GM18508 (cell line): ENCODE measurements at regions not wholly inside any gene's neighbourhood (a gene's known extent, or its start where the extent isn't known, plus 50 kb on each side); places are given as distances from the start of the nearest gene placed in this dataset.

Experiments used
- ATAC-seq: cut with Tn5 transposase; IDR thresholded peaks from one replicate; pipeline ENCODE4 v1.9.1; 2021; ENCODE audit warnings: moderate number of reproducible peaks; ENCODE audit not compliant: insufficient read depth, unreplicated experiment

GRCh38 chr3:176505878-176506621, 691.2 kb downstream of the TBL1XR1 start:
- ATAC-seq, result no peak

DNA sequence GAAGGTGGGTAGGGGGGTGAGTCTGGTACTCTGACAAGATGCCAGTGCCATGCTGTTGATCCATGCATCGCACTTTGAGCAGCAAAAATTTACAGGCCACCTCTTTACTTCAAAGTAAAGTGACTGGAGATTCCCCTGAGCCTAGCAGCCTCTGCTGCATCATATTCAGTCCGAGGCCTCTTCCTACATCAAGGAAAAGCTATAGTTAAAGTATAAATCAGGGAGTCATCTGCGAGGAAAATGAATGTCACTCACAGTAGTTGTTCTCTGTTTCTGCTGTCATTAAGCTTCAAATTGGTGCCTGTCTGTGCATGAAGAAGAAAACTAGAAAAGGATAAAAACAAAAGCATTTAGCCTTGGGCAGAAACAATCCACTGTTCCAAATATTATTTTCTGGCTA, 706.2 kb downstream of the TBL1XR1 start:
- no peak for ATAC-seq

GRCh38 chr3:176490357-176490756, 706.9 kb downstream of the TBL1XR1 start:
- ATAC-seq, result no peak

- no peak for ATAC-seq
These were observed 718.0 kb downstream of the TBL1XR1 start for GRCh38 chr3:176479248-176479647.

DNA sequence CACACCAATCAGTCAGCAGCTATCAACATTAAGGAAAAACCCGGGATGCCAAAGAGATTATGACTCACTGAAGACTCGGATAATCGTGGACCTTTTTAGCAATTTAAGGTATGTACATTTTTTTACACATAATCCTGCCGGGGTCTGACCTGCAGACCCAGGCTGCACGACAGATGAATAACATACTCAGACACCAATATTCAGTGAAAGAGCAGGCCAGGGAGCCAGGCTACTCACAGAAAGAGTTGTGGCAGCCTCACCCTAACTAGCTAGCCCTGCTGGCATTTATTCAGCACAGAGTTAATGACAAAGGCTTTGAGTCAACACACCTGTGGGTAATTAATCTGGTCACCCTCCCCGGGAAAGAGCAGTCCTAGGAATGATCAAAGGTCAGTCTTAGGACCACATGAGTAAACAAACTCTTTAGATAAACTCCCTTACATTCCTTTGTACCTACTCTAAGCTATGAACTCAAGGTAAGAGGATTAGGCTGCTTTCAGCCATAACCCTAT, 727.5 kb downstream of the TBL1XR1 start:
- no peak for ATAC-seq

DNA sequence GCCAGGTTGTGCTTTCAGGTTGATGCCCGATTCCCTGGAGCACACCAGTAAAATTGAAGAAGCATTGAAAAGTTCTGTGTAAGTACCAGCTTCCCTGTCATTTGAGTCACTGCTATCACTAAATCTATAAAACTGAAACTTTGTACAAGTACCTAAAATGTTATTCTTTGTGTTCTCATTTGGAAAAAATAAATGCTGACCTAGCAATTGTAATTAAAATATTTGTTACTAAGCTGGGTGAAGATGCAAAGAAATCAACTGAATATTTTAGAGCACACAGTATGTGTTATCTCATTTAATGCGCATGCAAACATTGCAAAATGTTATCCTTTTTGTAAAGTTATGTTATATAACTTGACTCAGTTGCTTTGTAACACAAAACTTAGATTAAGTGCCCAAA, 733.7 kb downstream of the TBL1XR1 start:
- ATAC-seq, result no peak

- ATAC-seq, result no peak
These were observed 749.9 kb downstream of the TBL1XR1 start for GRCh38 chr3:176447369-176447768.

- ATAC-seq, result no peak
These were observed 755.0 kb downstream of the TBL1XR1 start for GRCh38 chr3:176442326-176442725.

- ATAC-seq, result no peak
These were observed 757.6 kb downstream of the TBL1XR1 start for GRCh38 chr3:176439729-176440128.

- no peak for ATAC-seq
These were observed 765.3 kb downstream of the TBL1XR1 start for GRCh38 chr3:176431991-176432390.

DNA sequence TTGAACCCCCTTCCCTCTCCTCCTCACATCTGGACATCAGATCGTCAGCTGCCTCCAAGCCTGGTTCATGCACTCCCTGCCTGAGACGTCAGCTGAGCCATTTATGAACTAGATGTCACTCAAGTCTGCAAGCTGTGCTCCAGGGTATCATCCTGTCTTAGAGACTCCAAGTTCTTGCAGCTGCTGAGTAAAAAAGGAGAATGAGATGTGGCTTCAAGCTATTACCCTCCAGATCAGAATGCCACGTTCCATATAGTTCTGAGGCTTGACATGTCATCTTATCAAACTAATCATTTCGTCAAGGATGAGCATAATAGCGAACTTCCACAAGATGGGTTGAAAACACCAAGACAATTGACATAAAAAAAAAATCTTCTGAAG, 766.3 kb downstream of the TBL1XR1 start:
- no peak for ATAC-seq

DNA sequence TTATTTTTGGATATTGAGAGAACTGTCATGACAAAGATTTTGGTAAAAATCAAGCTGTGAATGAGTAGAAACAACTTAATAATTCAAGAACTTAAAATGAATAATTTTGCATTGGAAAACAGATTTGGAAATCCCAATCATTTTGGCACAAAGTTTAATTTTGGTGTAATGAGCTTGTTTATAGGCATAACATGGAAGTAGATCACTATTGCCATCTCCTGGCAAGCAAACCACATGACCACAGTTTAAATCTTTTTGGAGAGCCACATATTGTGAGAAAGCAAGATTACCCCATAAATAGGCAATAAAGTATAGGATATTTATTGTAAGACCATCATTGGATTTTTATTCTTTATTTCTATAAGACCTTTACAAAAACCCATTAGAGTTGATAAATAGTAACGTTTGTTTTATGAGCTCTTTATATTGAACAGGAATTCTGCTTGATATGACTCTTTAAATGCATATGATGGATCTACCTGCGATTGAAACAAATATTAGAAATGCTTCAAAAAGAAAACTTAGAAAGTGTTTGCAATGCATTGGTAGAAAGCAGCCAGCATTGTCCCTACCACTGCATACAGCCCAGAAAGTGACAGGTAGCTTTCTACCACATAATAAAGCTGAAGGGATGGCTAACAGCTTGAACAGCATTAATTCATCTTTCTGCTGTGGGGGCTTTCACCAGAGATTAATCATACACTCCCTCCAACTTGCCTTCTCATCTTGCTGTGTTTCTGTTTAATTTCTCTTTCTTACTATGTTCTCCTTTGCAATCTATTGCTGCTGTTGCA, 766.8 kb downstream of the TBL1XR1 start:
- ATAC-seq, result no peak

GRCh38 chr3:176428552-176428951, 768.7 kb downstream of the TBL1XR1 start:
- no peak for ATAC-seq

DNA sequence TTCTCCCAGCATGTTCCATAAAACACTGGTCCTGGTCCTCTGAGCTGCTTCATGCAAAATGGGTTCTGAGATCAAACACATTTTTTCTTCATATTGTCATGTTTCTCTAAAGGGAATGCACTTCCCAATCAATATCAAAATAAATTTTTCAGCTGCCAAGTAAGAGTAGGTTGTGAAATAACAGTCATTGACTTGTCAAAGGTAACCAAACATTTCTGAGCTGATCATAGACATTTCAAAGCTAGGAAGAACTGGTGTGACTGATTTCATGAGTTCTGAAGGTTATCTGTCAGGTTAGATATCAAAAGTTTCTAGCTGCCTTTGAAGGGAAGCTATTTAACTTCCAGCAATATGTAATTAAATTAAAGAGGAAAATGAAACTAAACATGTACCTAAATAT, 770.9 kb downstream of the TBL1XR1 start:
- ATAC-seq, result no peak

DNA sequence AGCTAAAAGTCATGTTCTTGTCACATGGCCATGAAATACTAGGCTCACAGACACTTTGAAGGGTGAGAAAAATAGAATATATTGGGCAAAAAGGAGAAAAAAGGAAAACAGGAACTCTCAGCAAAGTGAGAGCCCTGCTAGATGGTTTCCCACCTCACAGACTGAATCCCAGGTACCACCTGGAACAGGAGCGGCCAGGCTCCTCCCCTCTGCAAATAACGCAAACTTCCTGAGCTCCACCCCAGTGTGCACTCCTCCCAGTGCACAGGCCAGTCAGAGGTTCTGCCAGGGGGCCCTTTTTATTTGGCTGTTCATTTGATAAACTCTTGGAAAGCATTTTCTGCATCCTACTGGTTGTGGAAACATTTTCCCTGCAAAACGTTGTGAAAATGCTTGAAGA, 780.4 kb downstream of the TBL1XR1 start:
- ATAC-seq, result no peak

- ATAC-seq, result no peak
These were observed 781.5 kb downstream of the TBL1XR1 start for GRCh38 chr3:176415661-176416295.

DNA sequence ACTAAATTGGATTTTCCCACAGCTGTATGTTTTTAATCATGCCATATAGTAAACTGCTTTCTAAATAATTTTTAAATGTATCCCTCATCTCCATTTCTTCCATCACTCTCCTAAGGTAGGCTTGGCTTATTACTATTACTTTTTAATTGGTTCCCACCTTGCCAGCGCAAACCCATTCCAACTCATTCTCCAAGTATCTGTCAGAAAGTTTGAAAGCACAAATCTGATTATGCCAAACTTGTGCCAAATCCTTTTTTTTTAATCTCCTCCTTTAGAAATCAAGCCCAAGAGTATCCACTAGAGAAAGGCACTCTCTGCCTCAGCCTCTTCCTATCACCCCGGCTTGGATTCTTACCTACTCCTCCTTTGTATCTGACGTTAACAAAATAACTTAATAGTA, 784.5 kb downstream of the TBL1XR1 start:
- ATAC-seq, result no peak

- ATAC-seq, result no peak
These were observed 793.8 kb downstream of the TBL1XR1 start for GRCh38 chr3:176403531-176403930.

- no peak for ATAC-seq
These were observed 796.1 kb downstream of the TBL1XR1 start for GRCh38 chr3:176401211-176401610.

DNA sequence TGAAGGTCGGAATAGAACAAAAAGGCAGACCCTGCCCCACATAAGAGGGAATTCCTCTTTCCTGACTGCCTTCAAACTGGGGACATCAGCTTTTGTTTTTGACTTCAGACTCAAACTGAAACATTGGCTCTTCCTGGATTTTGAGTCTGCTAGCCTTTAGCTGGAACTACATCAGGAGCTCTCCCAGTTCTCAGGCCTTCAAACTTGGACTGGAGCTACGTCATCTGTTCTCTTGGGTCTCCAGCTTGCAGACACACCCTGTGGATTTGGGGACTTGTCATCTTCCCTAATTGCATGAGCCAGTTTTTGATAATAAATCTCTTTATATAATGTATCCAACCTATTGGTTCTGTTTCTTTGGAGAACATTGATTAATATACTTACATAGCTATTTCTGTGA, 798.1 kb downstream of the TBL1XR1 start:
- no peak for ATAC-seq

DNA sequence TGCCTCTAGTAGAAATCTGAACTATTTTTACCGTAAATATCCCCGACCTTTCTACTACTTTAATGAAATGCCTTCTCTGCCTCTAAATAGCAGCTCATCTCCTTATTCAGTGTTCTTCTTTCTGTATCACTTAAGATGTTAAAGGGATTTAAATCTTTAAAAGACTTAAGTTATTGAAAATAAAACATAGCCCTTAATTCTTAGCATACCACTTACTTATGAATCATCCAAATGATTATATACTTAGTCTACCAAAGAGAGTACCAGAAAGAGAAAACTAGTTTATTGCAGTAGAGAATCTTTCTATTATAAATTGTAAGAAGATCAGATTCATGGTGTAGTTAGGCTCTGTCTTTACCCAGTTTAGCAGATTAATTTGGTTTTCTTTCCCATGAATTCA, 802.0 kb downstream of the TBL1XR1 start:
- no peak for ATAC-seq
